DMS53 (cell line): ENCODE measurements at regions not wholly inside any gene's neighbourhood (a gene's known extent, or its start where the extent isn't known, plus 50 kb on each side); places are given as distances from the start of the nearest gene placed in this dataset.
A peak's percentile ranks its signal among the peaks of the same experiment; 100 is the strongest.
"Not testable (repeated sequence)": the region's sequence is repeated elsewhere in the genome, so short reads cannot be mapped to it uniquely, and the experiment has no call there.

Source experiments
- DNase-seq: peaks from one replicate; lab custom pipeline; 2025; lab: John Stamatoyannopoulos, UW

DNA sequence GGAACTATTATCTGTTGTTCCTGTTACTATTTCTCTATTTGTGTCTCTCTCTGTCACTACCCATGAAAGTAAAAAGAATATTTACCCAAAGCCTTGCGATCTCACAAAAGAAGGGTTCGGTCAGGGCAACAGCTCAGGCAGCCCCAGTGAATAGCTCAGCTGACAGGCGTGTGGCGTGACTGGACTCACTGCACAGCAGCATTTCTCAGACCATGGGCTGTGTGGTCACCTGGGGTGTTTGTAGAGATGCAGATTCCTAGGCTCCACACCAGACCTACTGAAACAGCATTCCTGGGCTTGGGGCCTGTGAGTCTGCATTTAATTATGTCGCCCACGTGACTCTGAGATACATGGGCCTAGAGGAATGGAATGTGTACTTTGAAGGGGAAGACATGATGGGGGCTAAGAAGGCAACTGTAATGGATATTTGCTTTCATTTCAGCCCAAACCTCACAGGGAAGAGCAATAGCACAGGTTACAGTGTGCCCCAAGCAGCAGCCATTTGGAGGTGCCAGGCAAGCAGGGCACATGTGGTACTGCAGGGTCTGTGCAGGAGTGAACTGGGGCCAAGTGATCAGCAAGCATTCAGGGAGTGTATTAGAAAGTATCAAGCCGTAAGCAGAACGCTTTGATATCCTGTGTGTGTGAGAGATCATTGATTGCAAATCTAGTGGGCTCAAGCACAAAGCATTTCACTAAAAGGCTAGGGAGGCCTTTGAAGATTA, 90.4 kb upstream of the RBMS1 start:
- DNase-seq: no peak

DNA sequence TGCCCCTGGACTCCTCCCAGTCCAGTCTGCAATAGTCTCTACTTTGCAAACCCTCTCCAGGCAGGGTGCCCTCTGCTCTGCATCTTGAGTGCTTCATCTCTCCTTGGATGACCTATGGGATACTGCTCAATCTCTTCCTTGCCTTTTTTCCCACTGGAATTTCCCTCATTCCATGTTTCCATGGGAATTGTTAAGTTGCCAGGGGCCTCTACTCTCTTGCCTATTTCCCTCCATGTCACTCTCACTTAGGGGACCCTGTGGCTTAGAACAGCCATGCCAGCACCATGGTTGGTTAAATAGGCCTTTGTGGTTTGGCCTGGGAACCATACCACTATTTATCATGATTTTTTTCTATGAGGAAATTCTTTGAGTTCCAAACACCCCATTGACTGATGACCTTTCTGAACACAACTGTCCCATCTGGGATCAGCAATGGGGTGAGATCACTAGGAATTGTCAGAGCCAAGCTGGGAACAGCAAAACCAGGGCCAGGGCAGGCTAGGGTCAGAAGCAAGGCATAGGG, 91.4 kb upstream of the RBMS1 start:
- no peak for DNase-seq

DNA sequence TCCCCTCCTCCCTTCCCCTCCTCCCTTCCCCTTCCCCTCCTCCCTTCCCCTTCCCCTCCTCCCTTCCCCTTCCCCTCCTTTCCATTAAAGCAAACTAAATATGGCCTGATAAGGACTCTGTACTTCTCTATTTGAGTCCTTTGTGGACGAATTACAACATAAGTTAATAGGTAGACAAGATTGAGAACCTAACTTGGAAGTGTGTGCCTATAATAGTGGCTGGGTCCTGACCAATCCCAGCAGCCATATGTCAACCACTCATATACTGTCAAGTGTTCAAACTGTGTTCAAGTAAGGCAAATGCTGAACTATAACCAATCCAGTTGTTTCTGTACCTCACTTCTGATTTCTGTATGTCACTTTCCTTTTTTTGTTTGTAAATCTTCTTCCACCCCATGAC, 97.1 kb upstream of the RBMS1 start:
- DNase-seq: peak; percentile 30

DNA sequence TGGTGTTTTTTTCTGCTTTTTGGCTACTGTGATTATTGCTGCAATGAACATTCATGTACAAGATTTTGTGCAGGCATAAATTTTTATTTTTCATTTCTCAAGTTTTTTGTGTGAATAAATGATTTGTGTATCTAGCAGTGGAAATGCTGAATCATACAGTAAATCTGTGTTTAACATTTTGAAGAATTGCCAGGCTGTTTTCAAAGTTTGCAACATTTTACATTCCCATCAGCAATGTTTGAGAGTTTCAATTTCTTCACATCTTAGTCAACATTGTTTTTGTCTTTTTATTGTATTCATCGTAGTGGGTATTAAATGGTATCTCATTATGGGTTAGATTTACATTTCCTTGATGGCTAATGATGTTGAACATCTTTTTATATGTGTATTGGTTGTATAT, 98.8 kb upstream of the RBMS1 start:
- no peak for DNase-seq

DNA sequence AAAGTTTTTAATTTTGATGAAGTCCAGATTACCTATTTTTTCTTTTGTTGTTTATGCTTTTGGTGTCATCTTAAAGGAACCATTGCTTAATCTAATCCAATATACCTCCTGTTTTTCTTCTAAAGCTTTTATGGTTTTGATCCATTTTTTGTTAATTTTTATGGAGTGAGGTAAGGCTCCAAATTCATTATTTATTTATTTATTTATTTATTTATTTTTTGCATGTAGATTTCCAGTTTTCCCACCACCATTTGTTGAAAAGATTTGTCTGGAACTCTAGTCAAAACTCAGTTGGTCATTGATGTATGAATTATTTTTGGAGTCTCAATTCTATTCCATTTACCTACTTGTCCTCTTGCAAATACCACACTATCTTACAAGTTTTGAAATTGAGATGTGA, 99.4 kb upstream of the RBMS1 start:
- no peak for DNase-seq

DNA sequence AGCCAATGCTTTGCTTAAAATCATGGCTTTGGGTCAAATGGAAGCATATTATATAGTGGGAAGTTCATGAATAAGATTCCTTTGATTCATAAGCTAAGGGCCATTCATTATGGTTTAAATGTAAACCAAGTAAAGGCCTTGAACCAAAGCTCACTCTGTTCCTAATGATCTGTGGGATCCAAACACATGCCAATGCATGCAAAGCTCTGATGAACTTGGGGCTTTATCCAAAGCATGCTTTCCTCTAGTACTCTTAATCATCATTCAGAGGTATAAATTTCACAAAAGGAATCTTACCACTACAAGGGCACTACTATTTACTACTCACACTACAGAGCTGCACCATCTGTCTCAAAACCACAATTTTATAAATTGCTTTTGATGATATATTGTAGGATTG, 102.8 kb upstream of the RBMS1 start:
- DNase-seq: no peak

DNA sequence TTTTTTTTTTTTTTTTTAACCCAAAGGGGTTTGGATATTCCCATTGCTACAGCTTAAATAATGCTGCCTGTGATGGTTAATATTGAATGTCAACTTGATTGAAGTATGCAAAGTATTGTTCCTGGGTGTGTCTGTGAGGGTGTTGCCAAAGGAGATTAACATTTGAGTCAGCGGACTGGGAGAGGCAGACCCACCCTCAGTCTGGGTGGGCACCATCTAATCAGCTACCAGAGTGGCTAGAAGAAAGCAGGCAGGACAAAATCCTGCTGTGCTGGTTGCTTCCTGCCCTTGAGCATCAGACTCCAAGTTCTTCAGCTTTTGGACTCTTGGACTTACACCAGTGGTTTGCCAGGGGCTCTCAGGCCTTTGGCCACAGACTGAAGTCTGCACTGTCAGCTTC, 106.8 kb upstream of the RBMS1 start:
- DNase-seq: not testable (repeated sequence)

DNA sequence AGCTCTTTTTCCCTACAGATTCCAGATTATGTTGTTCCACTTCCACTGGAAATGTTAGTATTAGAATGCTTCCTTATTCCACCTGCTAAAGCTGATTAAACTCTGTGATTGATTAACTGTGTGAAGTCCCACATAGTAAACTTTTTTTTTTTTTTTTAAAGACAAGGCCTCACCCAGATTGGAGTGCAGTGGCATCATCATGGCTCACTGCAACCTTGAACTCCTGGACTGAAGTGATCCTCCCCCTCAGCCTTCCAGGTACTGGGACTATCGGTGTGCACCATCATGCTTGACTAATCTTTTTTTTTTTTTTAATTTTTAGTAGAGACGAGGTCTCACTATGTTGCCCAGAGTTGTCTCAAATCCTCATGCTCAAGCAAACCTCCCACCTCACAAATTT, 108.5 kb upstream of the RBMS1 start:
- no peak for DNase-seq

DNA sequence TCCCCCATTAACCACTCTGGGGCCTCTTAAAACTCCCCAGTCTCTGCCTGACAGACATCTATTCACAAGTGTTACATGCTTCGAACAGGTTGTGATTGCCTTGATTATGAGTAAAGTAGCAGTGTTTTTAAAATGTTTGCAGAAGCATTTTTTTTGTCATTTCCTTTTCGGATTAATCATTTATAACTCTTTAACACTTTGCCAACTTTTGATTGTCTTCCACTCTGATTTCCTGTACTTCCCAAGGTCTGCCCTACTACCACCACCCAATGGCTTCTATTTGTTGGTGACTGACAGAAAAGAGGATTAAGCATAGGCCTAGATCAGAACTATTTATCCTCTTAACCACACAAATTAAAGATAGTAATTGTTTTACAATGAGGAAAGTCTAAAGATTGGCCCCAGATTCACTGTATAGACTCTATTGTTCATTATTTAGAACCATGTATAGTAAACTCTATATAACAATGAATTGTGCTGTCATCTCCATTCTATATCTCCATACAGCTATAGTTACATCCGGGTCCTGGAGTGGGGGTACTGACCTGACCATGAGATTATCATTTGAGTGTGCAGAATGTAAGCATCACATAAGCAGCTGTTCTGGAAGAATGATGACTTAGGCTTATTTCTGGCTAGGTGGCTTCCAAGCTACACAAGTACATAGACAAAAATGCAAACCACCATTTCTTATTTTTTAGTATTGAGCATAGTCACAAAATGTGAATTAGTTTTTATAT, 110.3 kb upstream of the RBMS1 start:
- no peak for DNase-seq

DNA sequence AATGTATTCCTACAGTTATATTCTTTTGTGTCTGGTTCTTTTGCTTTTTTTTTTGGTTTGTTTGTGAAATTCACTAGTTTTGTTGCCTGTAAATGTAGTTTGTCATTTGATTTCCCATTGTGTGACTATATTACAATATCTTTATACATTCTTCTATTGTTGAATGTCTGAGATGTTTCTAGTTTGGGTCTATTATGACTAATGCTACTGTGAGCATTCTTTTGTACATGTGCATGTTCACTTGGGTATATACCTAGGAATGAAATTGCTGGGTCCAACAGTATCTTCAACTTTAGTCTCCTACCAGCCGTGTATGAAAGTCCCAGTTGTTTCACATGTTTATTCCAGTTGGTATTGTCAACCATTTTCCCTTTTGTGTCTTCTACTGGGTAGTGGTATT, 112.7 kb upstream of the RBMS1 start:
- DNase-seq: no peak

DNA sequence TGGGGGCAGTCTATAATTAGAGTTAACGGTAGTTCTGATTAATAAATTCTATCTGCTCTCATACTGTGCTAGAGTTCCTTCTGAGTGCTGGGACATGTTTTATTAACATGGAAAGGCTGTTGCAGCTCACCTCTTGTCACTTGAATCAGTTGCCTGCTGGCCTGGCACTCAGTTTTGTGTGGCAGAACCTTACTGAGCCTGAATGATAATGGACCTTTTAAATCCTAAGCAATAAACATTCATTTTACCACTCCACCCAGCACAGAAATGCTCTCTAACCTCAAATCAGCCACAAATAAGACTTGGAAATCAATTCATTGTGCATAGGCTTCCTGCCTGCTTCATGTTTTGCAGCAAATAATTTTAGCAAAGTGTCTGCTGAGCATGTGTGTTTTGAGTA, 115.0 kb upstream of the RBMS1 start:
- DNase-seq: no peak

DNA sequence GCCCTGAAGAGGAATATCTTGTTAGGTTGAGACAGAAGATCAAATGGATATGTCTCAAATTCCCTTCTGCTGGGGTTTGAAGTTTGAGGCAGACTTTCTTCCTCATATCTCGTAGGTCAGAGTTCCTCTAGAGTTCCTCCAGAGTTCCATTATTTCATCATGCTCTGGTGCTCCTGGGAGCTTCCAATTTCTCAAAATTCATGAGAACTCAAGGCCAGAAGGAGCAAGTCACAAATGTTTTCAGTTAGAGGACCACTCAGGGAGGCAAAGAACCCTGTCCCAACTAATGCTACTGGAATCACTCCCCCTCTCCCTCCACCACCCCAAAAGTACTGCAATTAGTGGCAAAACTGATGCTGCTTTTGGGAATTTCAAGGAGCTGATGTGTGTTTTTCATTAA, 115.7 kb upstream of the RBMS1 start:
- DNase-seq: no peak

DNA sequence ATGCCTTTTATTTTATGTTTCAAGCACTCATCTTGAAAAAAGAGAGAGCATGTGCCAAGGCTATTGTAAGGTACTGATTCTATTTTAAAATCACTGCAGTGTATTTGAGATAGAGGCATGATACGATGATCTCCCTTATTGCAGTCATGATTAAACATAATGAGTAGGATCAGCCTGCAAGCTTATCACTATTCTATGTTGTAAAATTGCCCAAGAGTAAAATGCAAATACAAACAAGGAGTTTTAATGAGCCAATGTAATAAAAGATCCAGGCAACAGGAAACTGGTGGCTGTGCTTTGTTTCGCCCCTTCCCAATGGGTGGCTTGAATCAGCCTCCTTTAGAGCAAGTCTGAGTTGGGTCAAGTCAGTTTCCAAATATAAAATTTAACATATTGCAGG, 116.4 kb upstream of the RBMS1 start:
- no peak for DNase-seq

DNA sequence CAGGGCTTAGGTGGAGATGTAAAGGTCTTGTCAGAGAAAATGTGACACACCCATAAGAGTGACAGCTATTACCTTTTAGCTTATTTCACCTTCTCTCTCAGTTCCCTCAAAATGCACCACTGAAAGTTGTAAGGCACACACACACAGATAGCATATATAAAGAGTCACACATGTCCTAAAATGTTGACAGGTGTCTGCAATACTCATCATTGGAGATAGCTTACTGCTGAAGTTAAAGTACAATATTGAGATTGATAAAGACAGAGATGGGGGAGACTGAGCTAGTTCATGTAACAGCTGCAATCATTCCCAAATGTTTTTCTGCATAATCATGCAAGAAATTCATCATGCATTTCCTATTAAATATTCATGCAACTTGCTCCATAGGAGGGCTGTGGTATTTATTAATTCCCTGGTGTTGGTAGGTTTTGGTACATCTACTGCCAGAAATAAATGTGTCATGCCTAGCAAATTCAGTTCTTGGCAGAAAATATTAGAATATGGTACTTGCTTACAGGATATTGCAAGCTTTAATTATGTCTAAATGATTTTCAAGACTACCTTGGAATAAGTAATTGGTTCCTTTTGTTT, 118.8 kb upstream of the RBMS1 start:
- no peak for DNase-seq

DNA sequence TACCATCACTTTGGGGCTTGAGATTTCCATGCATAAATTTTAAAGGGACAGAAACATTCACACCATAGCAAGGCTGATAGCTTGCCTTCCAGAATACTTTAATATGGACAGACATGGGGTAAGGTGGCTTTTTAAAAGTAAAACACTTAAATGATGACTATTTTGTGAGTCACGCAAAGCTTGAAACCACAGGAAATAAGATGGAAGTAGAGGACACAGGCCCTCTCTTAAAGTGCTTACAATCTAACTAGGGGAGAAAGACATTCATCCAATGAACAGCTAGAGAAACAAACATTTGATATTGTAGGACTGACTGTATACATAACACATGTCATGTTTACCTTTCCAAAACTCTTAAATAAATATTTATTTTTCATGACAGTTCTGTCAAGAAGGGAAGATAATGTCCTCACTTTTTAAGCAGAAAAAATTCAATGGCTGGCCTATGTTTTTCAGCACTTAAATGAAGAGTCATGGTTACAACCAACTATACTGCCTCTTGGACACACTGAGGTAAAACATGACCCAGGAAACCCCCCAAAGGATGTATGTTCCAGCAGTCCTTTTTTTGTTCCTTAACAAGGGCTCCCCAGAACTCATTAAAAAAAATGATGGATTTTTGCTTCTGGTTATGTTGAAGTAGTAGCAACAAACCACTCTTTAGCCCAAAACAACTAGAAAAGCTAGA, 120.0 kb upstream of the RBMS1 start:
- peak; percentile 71 for DNase-seq

DNA sequence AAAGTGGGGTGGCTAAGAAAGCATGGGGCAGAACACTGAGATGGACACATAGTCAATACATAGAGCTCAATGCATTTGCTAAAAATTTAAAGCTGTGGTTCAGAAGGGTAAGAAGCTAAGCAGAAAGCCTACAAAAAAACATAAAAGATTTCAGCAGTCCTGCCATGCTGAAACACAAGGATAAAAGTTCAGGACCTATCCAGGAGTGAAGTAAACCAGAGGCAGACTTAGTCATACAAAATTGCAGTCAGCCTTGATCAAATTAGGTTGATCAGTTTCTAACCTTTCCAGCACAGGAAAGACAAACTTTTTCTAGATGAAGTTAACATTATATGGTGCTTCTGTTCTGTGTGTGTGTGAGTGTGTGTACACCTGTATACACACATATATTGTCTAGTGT, 120.8 kb upstream of the RBMS1 start:
- peak; percentile 44 for DNase-seq

DNA sequence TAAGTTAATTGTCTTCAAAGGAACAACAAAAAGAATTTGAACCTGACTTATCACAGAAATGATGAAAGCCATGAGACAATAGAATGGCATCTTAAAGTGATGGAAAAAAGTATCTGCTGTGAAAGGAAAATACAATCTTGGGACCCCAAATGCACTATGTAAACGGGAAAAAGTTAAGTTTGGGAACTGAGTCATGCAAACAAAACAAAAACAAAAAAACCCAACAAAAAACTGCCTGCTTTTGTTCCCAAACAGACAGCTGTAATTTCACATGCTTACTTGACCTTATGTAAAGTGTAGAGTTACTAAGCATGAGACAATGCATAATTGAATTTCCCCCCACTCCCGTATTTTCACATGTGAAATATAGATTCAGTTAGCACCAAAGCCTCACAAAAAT, 122.1 kb upstream of the RBMS1 start:
- DNase-seq: no peak

DNA sequence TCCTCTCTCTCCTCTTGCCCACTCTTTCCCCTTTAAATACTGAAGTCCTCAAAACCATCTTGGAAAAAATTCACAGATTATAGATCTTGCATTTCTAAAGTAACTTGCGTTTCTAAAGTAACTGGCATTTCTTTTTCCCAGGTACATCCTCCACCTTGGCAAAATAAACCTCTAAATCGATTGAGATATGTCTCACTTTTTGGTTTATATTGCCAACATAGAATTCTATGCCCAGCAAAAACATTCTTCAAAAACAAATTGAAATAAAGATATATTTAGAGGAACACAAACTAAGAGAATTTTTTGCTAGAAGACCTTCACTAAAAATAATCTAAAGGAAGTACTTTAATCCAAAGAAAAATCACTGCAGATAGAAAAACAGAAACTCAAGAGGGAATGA, 122.5 kb upstream of the RBMS1 start:
- DNase-seq: no peak

DNA sequence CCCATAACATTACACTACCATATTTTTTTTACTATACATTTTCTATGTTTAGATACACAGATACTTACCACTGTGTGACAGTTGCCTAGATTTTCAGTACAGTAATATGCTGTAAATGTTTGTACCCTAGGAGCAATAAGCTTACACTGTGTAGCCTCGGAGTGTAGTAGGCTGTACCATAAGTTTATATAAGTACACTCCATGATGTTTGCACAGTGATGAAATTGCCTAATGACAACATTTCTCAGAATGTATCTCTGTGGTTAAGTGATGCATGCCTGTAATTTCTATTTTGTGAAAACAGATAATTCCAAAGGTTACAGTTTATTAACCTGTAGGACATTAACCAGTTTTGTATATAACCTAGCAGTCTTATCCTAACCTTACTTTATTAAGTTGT, 128.1 kb upstream of the RBMS1 start:
- peak; percentile 68 for DNase-seq

DNA sequence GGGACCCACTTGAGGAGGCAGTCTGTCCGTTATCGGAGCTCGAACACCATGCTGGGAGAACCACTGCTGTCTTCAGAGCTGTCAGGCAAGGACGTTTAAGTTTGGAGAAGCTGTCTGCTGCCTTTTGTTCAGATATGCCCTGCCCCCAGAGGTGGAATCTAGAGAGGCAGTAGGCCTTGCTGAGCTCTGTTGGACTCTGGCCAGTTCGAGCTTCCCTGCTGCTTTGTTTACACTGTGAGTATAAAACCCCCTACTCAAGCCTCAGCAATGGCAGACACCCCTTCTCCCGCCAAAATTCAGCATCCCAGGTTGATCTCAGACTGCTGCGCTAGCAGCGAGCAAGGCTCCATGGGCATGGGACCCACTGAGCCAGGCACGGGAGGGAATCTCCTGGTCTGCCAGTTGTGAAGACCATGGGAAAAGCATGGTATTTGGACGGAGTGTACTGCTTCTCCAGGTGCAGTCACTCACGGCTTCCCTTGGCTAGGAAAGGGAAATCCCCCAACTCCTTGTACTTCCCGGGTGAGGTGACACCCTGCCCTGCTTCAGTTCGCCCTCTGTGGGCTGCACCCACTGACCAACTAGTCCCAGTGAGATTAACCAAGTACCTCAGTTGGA, 134.5 kb upstream of the RBMS1 start:
- not testable (repeated sequence) for DNase-seq

DNA sequence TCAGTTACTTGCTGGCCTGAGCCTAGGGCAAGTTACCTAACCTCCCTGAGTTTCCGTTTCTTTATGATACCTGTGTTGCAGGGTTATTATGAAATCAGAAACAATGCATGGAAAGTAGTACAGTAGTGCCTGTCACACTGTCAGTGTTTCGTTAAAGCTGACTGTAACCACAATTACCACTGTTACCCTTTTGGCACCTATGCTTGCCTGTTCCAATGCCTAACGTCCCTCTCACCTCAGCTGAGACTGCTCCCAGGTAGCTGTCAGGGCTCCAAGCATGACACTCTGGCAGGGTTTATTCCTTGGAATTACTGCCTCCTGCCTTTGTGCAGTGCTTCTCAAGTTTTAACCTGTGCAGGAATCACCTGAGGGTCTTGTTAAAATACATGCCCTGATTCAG, 135.2 kb upstream of the RBMS1 start:
- DNase-seq: no peak
